Mammary epithelial cell (primary cell): ENCODE measurements at regions not wholly inside any gene's neighbourhood (a gene's known extent, or its start where the extent isn't known, plus 50 kb on each side); places are given as distances from the start of the nearest gene placed in this dataset.
"Not testable (repeated sequence)": the region's sequence is repeated elsewhere in the genome, so short reads cannot be mapped to it uniquely, and the experiment has no call there.

Experiments
- EZH2 ChIP-seq: IDR thresholded peaks from 2 replicates; pipeline ENCODE4 v1.6.1; 2012; ENCODE audit warnings: low read length, inconsistent platforms, borderline replicate concordance
- TF ChIP-seq, protein P1 (sequence below), 2 donors: IDR thresholded peaks in 1 of 2; conservative IDR thresholded peaks in 1 of 2; 2 replicates each; pipeline ENCODE4 v1.5.1; 2011 to 2012; ENCODE audit warnings: inconsistent platforms in 2 of 2, low read length in 2 of 2, mild to moderate bottlenecking in 2 of 2, control low read depth in 1 of 2, low read depth in 1 of 2; ENCODE audit not compliant: insufficient read depth in 1 of 2; ENCODE audit errors: extremely low read depth in 1 of 2

DNA sequence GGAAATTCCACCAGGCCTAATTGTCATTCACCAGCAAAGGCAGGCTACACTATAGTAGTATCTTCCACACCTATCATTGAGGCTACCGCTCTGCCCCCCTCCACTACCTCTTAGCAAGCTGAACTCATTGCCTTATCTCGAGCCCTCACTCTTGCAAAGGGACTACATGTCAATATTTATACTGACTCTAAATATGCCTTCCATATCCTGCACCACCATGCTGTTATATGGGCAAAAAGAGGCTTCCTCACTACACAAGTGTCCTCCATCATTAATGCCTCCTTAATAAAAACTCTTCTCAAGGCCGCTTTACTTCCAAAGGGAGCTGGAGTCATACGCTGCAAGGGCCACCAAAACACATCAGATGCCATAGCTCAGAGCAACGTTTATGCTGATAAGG lies 127.2 kb upstream of the TRIM24 start:
- TF ChIP-seq EZH2: not testable (repeated sequence)
- TF ChIP-seq, protein P1, sequence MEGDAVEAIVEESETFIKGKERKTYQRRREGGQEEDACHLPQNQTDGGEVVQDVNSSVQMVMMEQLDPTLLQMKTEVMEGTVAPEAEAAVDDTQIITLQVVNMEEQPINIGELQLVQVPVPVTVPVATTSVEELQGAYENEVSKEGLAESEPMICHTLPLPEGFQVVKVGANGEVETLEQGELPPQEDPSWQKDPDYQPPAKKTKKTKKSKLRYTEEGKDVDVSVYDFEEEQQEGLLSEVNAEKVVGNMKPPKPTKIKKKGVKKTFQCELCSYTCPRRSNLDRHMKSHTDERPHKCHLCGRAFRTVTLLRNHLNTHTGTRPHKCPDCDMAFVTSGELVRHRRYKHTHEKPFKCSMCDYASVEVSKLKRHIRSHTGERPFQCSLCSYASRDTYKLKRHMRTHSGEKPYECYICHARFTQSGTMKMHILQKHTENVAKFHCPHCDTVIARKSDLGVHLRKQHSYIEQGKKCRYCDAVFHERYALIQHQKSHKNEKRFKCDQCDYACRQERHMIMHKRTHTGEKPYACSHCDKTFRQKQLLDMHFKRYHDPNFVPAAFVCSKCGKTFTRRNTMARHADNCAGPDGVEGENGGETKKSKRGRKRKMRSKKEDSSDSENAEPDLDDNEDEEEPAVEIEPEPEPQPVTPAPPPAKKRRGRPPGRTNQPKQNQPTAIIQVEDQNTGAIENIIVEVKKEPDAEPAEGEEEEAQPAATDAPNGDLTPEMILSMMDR (conservative IDR thresholded peaks at IDR 0.05 in 1 of 2, IDR thresholded peaks at IDR 0.05 in 1 of 2; ENCODE audit: extremely low read depth in 1 of 2, insufficient read depth in 1 of 2, low read depth in 1 of 2, low read length in 2 of 2): not testable (repeated sequence)
